Prostate gland (tissue), 2 donors: ENCODE measurements at regions not wholly inside any gene's neighbourhood (a gene's known extent, or its start where the extent isn't known, plus 50 kb on each side); places are given as distances from the start of the nearest gene placed in this dataset.

ENCODE experiments used
- CTCF ChIP-seq, 4 experiments: fragments of 200-600 bp in 2 of 4; fragments of 450-650 bp in 2 of 4; sonication (generic) in 2 of 4; IDR thresholded peaks; 1 replicate in 3 of 4; 2 replicates in 1 of 4; pipeline ENCODE4 v1.5.1; 2016 to 2019; ENCODE audit warnings: antibody characterized with exemption in 4 of 4, mild to moderate bottlenecking in 2 of 4, moderate library complexity in 2 of 4
- POLR2A ChIP-seq: fragments of 450-650 bp; IDR thresholded peaks from one replicate; pipeline ENCODE4 v1.6.1; 2016; ENCODE audit warnings: antibody characterized with exemption, mild to moderate bottlenecking
- POLR2AphosphoS5 ChIP-seq: sonication (generic); formaldehyde crosslinking; IDR thresholded peaks from one replicate; pipeline ENCODE4 v1.6.1; 2017; ENCODE audit warnings: antibody characterized with exemption

DNA sequence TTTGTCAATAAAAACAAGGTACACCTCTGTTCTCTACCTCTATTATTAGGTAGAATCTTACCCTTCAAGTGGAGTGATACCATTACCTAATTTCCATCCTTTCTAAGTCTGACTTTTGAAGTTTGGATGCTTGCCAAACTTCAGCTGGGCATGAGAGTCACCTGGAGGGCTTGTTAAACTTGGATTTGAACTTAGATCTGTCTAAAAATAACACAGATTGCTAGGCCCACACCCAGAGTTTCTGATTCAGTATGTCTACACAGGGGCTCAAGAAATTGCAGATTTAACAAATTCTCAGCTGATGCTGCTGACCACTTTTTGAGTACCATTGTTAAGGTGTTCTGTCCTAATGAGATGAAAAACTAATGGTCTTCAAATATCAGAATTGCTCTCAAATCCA lies 512.2 kb downstream of the LMO7 start:
- TF ChIP-seq CTCF (IDR thresholded peaks at IDR 0.05) (no peak), POLR2A (no peak), POLR2AphosphoS5 (no peak)
